ENCODE measurements at regions not wholly inside any gene's neighbourhood (a gene's known extent, or its start where the extent isn't known, plus 50 kb on each side); places are given as distances from the start of the nearest gene placed in this dataset.

DNA sequence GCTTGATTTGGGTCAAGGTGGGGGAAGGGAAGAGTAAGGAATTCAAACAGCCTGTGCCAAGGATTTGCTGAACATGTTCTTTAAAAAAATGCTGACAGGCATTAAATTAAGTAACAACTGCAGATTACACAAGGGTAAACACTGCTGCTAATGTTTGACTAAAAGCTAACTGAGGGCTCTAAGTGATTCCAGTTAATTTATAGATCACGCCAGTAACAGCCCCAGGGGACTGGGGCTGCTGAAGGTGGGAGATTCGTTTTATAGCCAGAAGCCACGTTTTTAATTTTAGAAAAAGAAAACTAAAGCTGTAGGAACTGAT, 321.7 kb downstream of the DLEU7 start:
- TF ChIP-seq SPI1 (IDR thresholded peaks at IDR 0.05; ENCODE audit: low read depth, low read length) = no peak
- TF ChIP-seq TAF1 (IDR thresholded peaks at IDR 0.05; ENCODE audit: low read depth, low read length) = no peak

All from GM12891 (cell line).